AG08396 (cell line): ENCODE measurements at regions not wholly inside any gene's neighbourhood (a gene's known extent, or its start where the extent isn't known, plus 50 kb on each side); places are given as distances from the start of the nearest gene placed in this dataset.
A peak's percentile ranks its signal among the peaks of the same experiment; 100 is the strongest.

Source experiments
- DNase-seq: peaks from one replicate; pipeline ENCODE4 v3.0.0; 2012; ENCODE audit warnings: low spot score, mixed read lengths

DNA sequence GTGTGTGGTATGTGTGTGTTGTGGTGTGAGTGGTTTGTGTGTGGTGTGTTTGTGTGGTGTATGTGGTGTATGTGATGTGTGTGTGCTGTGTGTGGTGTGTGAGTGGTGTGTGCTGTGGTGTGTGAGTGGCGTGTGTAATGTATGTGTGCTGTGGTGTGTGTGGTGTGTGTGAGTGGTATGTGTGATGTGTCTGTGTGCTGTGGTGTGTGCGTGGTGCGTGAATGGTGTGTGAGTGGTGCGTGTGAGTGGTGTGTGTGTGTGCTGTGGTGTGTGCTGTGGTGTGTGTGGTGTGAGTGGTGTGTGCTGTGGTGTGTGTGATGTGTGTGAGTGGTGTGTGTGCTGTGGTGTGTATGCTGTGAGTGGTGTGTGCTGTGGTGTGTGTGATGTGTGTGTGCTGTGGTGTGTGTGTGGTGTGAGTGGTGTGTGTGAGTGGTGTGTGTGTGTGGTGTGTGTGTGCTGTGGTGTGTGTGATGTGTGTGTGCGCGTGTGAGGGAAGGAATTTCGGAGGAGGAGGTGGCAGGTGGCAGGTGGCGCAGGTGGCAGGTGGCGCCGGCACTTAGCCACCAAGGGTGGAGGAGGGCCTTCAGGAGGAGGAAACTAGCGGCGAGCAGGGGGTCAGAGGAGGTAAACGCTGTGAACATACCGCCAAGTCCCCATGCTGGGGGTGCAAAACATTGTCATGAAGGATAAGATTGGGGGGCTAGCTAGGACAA is 191.8 kb downstream of the MELK start:
- DNase-seq, result no peak

DNA sequence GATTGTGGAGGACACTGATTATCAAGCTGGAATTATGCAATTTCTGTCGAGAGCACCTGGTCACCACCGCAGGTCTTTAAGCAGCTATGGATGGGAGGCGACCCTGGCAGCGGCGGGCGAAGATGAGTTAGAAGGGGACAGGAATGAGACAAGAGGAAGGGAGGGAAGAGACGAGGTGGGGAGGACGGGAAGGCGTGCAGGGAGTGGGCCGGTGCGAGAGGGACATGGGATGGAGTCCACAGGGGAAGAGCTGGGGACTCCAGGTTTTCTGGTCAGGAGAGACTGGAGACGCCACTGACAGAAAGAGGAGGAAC is 192.3 kb downstream of the MELK start:
- DNase-seq, result no peak

DNA sequence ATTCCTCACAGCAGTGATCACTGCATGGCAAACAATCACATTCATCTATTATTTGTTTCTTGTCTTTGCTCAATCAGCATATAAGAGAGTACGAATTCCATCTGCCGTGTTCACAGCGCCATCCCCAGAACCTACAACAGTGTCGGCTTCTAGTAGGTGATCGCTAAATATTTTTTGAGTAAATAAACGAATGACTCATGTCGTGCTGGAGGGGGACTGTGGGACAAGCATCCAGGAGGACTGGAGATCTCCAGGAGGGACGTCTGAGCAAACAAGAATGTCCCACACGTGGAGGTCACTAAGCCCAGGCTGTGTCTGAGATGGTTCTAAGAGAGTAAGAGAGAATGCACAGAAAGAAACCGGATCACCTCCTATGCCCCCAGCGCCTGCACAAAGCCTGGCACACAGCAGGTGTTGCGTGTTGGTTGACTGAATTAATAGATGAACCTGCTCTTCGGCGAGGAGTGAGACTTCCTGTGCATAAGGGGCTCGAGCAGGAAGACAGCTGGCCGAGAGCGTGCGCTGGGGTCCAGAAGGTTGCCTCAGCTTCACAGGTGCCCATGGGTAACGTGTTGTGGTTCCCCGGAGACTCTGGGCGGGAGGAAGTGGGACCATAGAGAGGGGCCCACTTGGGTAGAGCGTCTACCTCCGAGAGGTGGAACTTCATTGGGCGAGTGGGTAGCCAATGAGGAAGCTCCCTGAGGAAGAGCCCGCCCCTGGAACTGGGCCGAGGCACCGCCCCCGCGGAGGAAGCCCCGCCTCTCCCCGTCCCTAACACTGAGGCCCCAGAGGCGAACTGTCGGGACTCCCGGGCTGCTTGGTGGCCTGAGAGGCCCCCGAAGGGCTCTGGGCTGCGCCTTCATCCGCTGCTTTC is 193.0 kb downstream of the MELK start:
- DNase-seq, result peak; percentile 39

DNA sequence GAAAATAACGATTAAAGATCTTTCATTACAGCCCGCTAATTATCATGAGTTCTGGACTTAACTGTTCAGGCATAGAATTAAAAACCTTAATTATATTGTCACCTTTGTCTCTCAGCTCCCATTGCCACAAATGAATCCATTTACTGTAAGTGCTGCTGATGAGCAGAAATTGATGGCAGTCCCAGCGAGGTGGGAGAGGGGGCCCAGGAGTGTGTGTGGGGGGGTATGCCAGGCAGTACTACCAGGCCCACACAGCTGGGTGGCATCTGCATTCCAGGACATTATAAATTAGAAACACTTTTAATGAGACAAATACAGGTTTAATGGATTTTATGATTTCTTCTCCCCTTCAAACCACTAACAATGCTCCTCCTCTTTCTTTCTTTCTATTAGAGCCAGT is 196.0 kb downstream of the MELK start:
- no peak for DNase-seq

DNA sequence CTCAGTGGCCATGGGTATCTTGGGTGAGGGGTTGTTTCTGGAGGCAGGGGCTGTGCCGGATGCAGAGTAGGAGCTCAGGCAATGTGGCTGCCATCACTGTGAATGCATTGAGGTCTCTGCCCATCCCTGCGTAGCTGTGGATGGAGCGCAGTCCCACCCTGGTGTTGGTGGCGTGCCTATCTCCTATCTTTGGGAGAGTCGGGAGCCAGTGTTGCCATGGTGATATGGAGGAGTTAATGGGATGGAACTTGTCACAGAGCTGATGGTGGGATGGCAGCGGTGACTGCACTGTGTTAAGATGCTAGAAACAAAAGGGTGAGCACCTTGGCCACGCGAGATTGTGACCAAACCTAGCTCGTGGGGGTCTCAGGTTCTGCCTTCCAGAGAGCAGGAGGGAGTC is 197.3 kb downstream of the MELK start:
- DNase-seq, result no peak

DNA sequence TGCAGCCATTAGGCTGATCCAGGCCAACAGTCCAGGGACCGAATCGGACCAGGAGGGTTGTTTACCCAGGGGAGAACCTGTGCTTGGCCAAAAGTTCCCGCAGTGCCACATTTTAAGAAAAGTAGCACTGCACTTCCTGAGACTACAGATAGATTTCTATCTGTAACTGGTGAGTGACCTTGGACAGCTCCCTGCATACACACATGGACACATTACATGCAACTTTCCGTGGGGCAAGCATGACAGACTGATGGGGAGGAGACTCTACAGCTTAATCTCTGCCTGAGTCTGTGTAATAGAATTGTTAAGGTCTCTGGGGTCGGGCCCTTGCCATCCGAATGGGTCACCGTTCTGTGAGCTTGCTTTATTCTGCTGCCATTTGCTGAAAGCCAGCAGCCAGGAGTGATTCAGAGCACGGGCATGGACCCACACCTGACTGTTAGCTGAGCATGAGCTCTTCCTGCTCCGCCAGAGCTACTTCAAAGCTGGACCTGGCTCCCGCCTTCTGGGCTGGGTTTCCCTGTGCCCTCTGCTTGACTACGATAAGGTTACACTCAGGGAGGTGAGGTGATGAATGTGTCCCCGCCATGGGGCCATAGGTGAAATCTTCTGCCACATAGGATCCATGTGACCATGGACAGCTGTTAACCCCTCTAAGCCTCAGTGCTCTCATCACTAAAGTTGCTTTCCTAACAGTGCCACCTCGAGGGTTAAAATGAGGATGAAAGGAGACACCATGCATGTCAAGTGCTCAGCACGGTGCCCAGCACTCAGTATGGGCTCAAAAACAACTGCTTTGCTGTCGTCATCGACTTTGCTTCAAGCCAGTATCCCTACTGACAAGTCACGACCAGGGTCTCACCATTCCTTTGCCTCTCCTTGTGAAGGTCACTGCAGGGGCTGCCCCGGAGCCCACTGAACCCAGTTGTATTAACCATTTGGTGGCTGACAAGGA is 200.0 kb downstream of the MELK start:
- DNase-seq, result peak; percentile 31

DNA sequence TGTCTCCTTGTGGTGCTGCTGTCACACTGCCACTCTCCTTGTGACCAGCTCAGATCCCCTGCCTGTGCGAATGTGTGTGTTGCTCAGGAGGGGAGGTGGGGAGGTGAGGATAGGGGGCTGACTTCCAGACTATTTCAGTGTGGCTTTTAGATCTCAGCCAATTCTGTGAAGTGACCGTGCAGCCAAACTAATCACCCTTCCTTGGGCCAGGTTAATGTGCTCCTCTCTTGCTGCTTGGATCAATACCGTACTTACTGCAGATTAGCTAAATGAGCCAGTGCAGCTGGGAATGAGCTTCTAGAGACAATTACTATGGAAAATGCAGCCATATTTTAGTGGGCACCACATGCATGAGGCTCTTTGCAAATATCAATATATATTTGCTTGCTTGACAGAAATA is 206.0 kb downstream of the MELK start:
- no peak for DNase-seq

DNA sequence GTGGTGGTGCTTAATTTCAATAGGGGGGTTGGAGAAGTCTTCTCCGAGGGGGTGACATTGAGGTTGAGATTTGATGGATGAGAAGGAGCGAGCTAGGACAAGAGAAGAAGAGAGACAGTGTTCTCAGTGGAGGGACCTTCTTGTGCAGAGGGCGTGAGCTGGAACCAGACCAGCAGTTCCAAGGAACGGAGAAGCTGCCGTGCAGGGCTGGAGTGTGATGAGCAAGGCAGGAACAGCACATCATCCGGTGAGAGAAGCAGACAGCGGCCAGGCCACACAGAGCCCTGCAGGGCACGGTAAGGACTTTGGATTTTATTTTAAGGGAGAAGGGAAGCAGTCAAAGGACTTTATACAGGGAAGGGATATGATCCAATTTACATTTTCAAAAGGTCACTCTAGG is 206.9 kb downstream of the MELK start:
- DNase-seq, result no peak

DNA sequence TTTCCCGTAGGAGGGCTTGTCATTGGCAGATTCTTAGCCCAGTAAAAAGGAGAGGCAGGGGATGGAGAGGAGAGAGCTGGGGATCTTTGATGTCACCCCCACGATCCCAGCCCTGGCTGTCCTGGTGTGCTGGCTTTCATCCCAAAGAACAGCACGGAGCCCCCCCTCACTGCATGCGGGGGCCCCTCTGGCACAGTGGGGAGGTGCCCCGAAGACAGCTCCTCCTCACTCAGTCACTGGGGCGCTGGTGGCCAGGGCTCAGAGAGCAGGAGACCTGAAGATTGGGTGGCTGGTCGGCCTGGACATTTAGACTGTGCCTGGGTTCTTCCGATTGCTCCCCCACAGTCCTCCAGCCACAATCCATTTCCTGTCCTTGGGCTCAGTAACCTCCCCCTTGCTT is 207.5 kb downstream of the MELK start:
- DNase-seq, result no peak

DNA sequence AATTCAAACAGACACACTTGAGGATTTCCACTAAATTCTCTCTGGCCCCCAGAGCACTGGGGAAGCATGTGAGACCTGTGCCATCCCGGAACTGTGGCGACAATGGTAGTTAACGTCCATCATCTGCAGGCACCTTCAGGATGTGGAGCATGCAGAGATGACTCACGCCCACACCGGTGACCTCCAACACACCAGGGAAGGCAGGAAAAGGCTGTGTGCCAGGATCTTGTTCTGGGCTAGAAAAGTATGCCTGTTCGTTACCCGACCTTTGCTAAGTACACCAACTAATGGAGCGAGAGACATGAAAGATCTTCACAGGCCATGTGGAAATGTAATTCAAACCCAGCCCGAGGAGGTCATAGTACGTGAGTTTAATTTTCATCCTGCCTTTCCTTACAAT is 208.8 kb downstream of the MELK start:
- no peak for DNase-seq
